OCI-LY1 (cell line): ENCODE measurements at regions not wholly inside any gene's neighbourhood (a gene's known extent, or its start where the extent isn't known, plus 50 kb on each side); places are given as distances from the start of the nearest gene placed in this dataset.

ENCODE experiments used
- CTCF ChIP-seq: fragments of 200-600 bp; sonication (generic), shearing (Covaris generic); IDR thresholded peaks from 2 replicates; pipeline ENCODE4 v1.5.1; 2017; ENCODE audit warnings: mild to moderate bottlenecking, antibody characterized with exemption, low read length, moderate library complexity, mixed read lengths
- EZH2 ChIP-seq: fragments of 200-600 bp; sonication (generic), shearing (Covaris generic); IDR thresholded peaks from 2 replicates; pipeline ENCODE4 v1.8.0; 2017; ENCODE audit warnings: borderline replicate concordance, mixed run types, mild to moderate bottlenecking, antibody characterized with exemption, low read length, moderate library complexity, mixed read lengths

- no peak for TF ChIP-seq CTCF
- TF ChIP-seq EZH2, result no peak
Measured at GRCh38 chr17:5915337-5915736, 154.8 kb upstream of the WSCD1 start.
